Liver (tissue), 3 donors: ENCODE measurements at regions not wholly inside any gene's neighbourhood (a gene's known extent, or its start where the extent isn't known, plus 50 kb on each side); places are given as distances from the start of the nearest gene placed in this dataset.

Experiments
- FOXA1 ChIP-seq: IDR thresholded peaks from 2 replicates; pipeline ENCODE4 v1.6.1; 2016; ENCODE audit warnings: antibody characterized with exemption
- JUND ChIP-seq, 2 donors: IDR thresholded peaks; 2 replicates each; pipeline ENCODE4 v1.6.1; 2016; ENCODE audit warnings: antibody characterized with exemption in 2 of 2
- TF ChIP-seq, protein P1 (sequence below): fragments of 150-350 bp; IDR thresholded peaks from 2 replicates; pipeline ENCODE4 v1.5.1; 2017; ENCODE audit warnings: improper control_type of control experiment, low read depth, low read length; ENCODE audit not compliant: missing input control
- donor health status: healthy.
- donor health status: healthy.

DNA sequence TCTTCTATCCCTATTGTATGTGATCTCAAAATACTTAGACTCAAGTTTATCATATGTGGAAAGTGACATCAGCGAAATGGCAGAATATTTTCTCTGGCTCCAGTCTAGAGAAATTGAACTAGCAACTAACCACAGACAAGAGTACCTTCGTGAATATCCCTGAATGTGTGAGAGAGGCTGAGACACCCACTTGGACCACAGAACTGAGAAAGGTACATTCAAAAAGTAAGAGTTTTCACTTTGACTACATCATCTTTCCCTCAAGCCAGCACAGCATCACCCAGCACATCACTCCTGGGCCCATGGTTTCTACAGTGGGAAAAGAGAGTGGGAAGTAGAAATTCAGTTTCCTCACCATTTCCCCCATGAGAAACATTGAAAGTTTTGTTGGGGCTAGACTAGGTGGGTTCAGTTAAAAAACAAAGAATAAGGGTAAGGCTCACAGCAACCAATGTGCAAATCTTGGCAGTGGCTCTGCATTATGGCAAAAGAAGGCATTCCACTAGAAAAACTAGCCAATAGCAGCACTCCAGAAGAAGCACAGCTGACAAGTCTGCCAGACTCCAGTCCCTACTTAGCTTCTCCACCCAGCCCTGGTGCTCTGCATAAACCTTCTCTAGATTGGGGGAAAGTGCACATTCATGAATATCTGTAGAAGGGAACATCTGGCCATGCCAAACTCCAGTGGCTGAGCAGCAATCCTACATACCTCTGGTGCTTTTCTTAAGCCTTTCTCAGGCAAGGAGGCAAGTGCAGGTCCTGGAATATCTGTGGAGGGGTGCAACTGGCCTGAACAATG is 225.6 kb upstream of the VLDLR start:
- TF ChIP-seq, protein P1, sequence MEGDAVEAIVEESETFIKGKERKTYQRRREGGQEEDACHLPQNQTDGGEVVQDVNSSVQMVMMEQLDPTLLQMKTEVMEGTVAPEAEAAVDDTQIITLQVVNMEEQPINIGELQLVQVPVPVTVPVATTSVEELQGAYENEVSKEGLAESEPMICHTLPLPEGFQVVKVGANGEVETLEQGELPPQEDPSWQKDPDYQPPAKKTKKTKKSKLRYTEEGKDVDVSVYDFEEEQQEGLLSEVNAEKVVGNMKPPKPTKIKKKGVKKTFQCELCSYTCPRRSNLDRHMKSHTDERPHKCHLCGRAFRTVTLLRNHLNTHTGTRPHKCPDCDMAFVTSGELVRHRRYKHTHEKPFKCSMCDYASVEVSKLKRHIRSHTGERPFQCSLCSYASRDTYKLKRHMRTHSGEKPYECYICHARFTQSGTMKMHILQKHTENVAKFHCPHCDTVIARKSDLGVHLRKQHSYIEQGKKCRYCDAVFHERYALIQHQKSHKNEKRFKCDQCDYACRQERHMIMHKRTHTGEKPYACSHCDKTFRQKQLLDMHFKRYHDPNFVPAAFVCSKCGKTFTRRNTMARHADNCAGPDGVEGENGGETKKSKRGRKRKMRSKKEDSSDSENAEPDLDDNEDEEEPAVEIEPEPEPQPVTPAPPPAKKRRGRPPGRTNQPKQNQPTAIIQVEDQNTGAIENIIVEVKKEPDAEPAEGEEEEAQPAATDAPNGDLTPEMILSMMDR: no peak
- TF ChIP-seq FOXA1 (no peak), JUND (IDR thresholded peaks at IDR 0.05) (no peak)
